HL-60 (cell line): ENCODE measurements at regions not wholly inside any gene's neighbourhood (a gene's known extent, or its start where the extent isn't known, plus 50 kb on each side); places are given as distances from the start of the nearest gene placed in this dataset.

Source experiments
- DNase-seq, 2 experiments: peaks; one replicate each; pipeline ENCODE4 v3.0.0-alpha.2; 2010 to 2020; ENCODE audit warnings: low read depth in 1 of 2, low spot score in 1 of 2
- H3K27ac ChIP-seq: fragments of 250-450 bp; sonication (Bioruptor Pico); replicated peaks from 2 replicates; pipeline ENCODE4 v1.5.1; 2020; ENCODE audit warnings: mild to moderate bottlenecking, moderate library complexity
- H3K27me3 ChIP-seq: fragments of 250-450 bp; sonication (Bioruptor Pico); 2 replicates; pipeline ENCODE4 v1.5.1; 2021; ENCODE audit warnings: mild to moderate bottlenecking, moderate library complexity; ENCODE audit not compliant: insufficient read depth, poor library complexity, severe bottlenecking
- H3K4me3 ChIP-seq: replicated peaks from 2 replicates; pipeline ENCODE4 v1.5.1; 2011; ENCODE audit warnings: mild to moderate bottlenecking, control low read depth, low read length; ENCODE audit not compliant: insufficient read depth
- GABPA ChIP-seq: IDR thresholded peaks from 2 replicates; pipeline ENCODE4 v1.6.1; 2012; ENCODE audit warnings: low read depth
- POLR2AphosphoS5 ChIP-seq: IDR thresholded peaks from 2 replicates; pipeline ENCODE4 v1.6.1; 2012; ENCODE audit warnings: low read depth
- SPI1 ChIP-seq: IDR thresholded peaks from 2 replicates; pipeline ENCODE4 v1.6.1; 2012; ENCODE audit warnings: low read depth, mild to moderate bottlenecking, borderline replicate concordance
- TF ChIP-seq, protein P1 (sequence below): IDR thresholded peaks from one replicate; pipeline ENCODE4 v1.5.1; 2011; ENCODE audit warnings: low read length, control low read depth, inconsistent platforms; ENCODE audit not compliant: insufficient read depth
- TF ChIP-seq, protein P2 (sequence below): IDR thresholded peaks from 2 replicates; pipeline ENCODE4 v1.6.1; 2012; ENCODE audit warnings: low read depth; ENCODE audit not compliant: insufficient replicate concordance

GRCh38 chr1:101139130-101139529 lies 97.7 kb upstream of the S1PR1 start:
- H3K27me3 ChIP-seq: no peaks in the 10 kb centered on the region
- TF ChIP-seq GABPA: no peak
- no peak for TF ChIP-seq POLR2AphosphoS5
- no peak for TF ChIP-seq SPI1
- TF ChIP-seq, protein P1, sequence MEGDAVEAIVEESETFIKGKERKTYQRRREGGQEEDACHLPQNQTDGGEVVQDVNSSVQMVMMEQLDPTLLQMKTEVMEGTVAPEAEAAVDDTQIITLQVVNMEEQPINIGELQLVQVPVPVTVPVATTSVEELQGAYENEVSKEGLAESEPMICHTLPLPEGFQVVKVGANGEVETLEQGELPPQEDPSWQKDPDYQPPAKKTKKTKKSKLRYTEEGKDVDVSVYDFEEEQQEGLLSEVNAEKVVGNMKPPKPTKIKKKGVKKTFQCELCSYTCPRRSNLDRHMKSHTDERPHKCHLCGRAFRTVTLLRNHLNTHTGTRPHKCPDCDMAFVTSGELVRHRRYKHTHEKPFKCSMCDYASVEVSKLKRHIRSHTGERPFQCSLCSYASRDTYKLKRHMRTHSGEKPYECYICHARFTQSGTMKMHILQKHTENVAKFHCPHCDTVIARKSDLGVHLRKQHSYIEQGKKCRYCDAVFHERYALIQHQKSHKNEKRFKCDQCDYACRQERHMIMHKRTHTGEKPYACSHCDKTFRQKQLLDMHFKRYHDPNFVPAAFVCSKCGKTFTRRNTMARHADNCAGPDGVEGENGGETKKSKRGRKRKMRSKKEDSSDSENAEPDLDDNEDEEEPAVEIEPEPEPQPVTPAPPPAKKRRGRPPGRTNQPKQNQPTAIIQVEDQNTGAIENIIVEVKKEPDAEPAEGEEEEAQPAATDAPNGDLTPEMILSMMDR: no peak
- TF ChIP-seq, protein P2, sequence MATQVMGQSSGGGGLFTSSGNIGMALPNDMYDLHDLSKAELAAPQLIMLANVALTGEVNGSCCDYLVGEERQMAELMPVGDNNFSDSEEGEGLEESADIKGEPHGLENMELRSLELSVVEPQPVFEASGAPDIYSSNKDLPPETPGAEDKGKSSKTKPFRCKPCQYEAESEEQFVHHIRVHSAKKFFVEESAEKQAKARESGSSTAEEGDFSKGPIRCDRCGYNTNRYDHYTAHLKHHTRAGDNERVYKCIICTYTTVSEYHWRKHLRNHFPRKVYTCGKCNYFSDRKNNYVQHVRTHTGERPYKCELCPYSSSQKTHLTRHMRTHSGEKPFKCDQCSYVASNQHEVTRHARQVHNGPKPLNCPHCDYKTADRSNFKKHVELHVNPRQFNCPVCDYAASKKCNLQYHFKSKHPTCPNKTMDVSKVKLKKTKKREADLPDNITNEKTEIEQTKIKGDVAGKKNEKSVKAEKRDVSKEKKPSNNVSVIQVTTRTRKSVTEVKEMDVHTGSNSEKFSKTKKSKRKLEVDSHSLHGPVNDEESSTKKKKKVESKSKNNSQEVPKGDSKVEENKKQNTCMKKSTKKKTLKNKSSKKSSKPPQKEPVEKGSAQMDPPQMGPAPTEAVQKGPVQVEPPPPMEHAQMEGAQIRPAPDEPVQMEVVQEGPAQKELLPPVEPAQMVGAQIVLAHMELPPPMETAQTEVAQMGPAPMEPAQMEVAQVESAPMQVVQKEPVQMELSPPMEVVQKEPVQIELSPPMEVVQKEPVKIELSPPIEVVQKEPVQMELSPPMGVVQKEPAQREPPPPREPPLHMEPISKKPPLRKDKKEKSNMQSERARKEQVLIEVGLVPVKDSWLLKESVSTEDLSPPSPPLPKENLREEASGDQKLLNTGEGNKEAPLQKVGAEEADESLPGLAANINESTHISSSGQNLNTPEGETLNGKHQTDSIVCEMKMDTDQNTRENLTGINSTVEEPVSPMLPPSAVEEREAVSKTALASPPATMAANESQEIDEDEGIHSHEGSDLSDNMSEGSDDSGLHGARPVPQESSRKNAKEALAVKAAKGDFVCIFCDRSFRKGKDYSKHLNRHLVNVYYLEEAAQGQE: no peak
- no peak overlapping the region for H3K4me3 ChIP-seq
- H3K27ac ChIP-seq: no peak overlapping the region
- no peak for DNase-seq

- peak; percentile 7 to 57 for DNase-seq
- Histone ChIP-seq H3K27ac (no peak overlapping the region), H3K4me3 (no peak overlapping the region), H3K27me3 (no peaks in the 10 kb centered on the region)
- TF ChIP-seq, protein P1: no peak
- TF ChIP-seq, protein P2: no peak
- TF ChIP-seq POLR2AphosphoS5 (no peak), SPI1 (no peak), GABPA (no peak)
These were observed 99.4 kb upstream of the S1PR1 start for GRCh38 chr1:101137144-101138126.

GRCh38 chr1:101136739-101137138 lies 100.1 kb upstream of the S1PR1 start:
- TF ChIP-seq POLR2AphosphoS5 (no peak), GABPA (no peak), SPI1 (no peak)
- TF ChIP-seq, protein P2: no peak
- TF ChIP-seq, protein P1: no peak
- Histone ChIP-seq H3K4me3 (no peak overlapping the region), H3K27me3 (no peaks in the 10 kb centered on the region), H3K27ac (no peak overlapping the region)
- no peak for DNase-seq
